ENCODE measurements at regions not wholly inside any gene's neighbourhood (a gene's known extent, or its start where the extent isn't known, plus 50 kb on each side); places are given as distances from the start of the nearest gene placed in this dataset.

DNA sequence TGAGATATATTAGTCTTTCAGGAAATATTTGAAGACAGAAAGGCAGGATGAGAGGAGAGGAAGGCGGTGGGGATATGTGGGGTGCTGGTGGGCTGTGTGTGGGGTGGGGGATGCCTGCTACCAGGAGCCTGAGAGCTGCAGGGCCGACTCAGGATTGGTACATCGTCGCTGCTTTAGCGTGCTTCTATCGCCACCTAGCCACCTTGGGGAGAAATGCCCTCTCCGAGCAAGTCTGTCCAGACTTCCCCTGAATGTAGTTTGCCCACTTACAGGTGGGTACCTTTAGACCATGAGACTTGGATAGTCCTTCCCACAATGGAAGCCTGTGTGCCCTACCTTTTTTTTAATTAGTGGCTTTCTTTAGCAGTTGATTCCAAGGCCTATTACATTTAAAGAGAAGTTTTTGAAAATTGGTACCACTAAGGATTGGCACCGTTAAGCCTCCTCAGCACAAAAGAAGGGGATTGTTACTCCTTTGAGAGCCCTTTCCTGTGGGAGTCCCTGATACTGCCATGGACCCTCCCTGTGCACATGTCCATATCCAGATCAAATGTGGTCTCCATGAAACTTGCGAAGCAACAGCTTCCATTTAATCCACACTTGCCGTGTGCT lies 114.1 kb upstream of the NDUFV2 start:
- in situ Hi-C loops (cut with MboI) (loop anchor here (5.0 kb wide), 1 partner anchor 121 kb away; no protein-coding TSS in a partner anchor), intact Hi-C loops (cut with micrococcal nuclease) (loop anchor here (2.0 to 5.0 kb wide), 2 partner anchors 66 to 291 kb away; no protein-coding TSS in a partner anchor)
- Histone ChIP-seq H3K79me2 (ENCODE audit: control insufficient read depth, insufficient read depth, low read length) (no peaks in the 10 kb centered on the region), H3K9me3 (replicated peaks; ENCODE audit: control insufficient read depth, insufficient read depth, low read depth, low read length) (no peaks in the 10 kb centered on the region), H3K9ac (ENCODE audit: insufficient read depth in 1 of 2, low read depth in 2 of 2, low read length in 2 of 2) (no peak overlapping the region), H2AFZ (ENCODE audit: low read depth, low read length) (peak overlapping the region; percentile 74; the same call in 1 of the 2 replicates), H3K36me3 (ENCODE audit: control insufficient read depth, insufficient read depth, low read length) (no peaks in the 10 kb centered on the region), H3K9me1 (ENCODE audit: control insufficient read depth, insufficient read depth, low read length) (peaks cover 4% of the 10 kb centered on the region), H3K4me3 (no peak overlapping the region), H4K20me1 (replicated peaks; ENCODE audit: control insufficient read depth, insufficient read depth, low read length) (no peaks in the 10 kb centered on the region), H3K4me2 (ENCODE audit: insufficient read depth, low read length) (no peak overlapping the region), H3K27ac (ENCODE audit: extremely low read depth, low read depth, low read length) (no peak overlapping the region), H3K27me3 (ENCODE audit: control insufficient read depth in 2 of 2, insufficient read depth in 2 of 2, low read length in 2 of 2) (no peaks in the 10 kb centered on the region), H3K4me1 (replicated peaks in 1 of 2; ENCODE audit: control insufficient read depth in 2 of 2, insufficient read depth in 2 of 2, low read length in 2 of 2) (peaks cover 14 to 24% of the 10 kb centered on the region in 2 experiments; a peak in 4 of 5 replicates)
- WGBS (ENCODE audit: insufficient coverage, low coverage, missing lambda C conversion rate) = 32% methylated on average over 9 of the region's 10 CpGs
- DNase-seq (ENCODE audit: extremely low read depth in 1 of 4, low spot score in 3 of 4) = peak; percentile 46 to 84 (median 63)
- ATAC-seq = peak; percentile 92
- BruUV-seq (replicated peaks) = no TSS peak
- ChIA-PET CTCF (ENCODE audit: low intra/inter-chr PET ratio) (interaction anchor here (0.5 to 1.9 kb wide), 3 partner anchors 171 to 333 kb away, joined by 3 to 14 read pairs (median 14); no protein-coding TSS in a partner anchor), POLR2A (interaction anchor here (0.6 to 1.8 kb wide), 3 partner anchors 9 to 300 kb away, joined by 3 to 8 read pairs (median 4); no protein-coding TSS in a partner anchor)
- FAIRE-seq = peak; percentile 80
- TF ChIP-seq ETV5 (CRISPR knock-in tag; IDR thresholded peaks at IDR 0.05; ENCODE audit: low read depth) (no peak), SAFB2 (IDR thresholded peaks at IDR 0.05; ENCODE audit: borderline replicate concordance, low read depth, low read length, severe bottlenecking) (no peak), CBX5 (IDR thresholded peaks at IDR 0.05; ENCODE audit: borderline replicate concordance, low read depth) (no peak), RNF219 (CRISPR knock-in tag; IDR thresholded peaks at IDR 0.05) (no peak), STAT5A (IDR thresholded peaks at IDR 0.05; ENCODE audit: borderline replicate concordance, low read length) (no peak), KHSRP (IDR thresholded peaks at IDR 0.05) (no peak), TAF9B (IDR thresholded peaks at IDR 0.05; ENCODE audit: partially characterized antibody) (no peak), NFIX (CRISPR knock-in tag; IDR thresholded peaks at IDR 0.05; ENCODE audit: low read depth) (no peak), ZNF134 (CRISPR knock-in tag; conservative IDR thresholded peaks at IDR 0.05) (no peak), FOXA3 (CRISPR knock-in tag; conservative IDR thresholded peaks at IDR 0.05 in 1 of 2, IDR thresholded peaks at IDR 0.05 in 1 of 2) (no peak), BHLHE40 (IDR thresholded peaks at IDR 0.05; ENCODE audit: low read length) (peak; percentile 30; the same call in 1 of the 2 replicates), MECOM (CRISPR knock-in tag; IDR thresholded peaks at IDR 0.05) (0 out of 2 replicates have a peak, but pooled peaks have one; percentile 10), SOX6 (IDR thresholded peaks at IDR 0.05) (no peak), RBM22 (IDR thresholded peaks at IDR 0.05; ENCODE audit: low read depth, low read length, poor library complexity, severe bottlenecking) (no peak), POLR3G (IDR thresholded peaks at IDR 0.05; ENCODE audit: extremely low read depth, insufficient read length, insufficient replicate concordance) (no peak), ZBTB8A (IDR thresholded peaks at IDR 0.05; ENCODE audit: partially characterized antibody) (no peak)
- TF ChIP-seq, protein P1, sequence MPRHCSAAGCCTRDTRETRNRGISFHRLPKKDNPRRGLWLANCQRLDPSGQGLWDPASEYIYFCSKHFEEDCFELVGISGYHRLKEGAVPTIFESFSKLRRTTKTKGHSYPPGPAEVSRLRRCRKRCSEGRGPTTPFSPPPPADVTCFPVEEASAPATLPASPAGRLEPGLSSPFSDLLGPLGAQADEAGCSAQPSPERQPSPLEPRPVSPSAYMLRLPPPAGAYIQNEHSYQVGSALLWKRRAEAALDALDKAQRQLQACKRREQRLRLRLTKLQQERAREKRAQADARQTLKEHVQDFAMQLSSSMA (CRISPR knock-in tag; IDR thresholded peaks at IDR 0.05) = no peak
- TF ChIP-seq, protein P2, sequence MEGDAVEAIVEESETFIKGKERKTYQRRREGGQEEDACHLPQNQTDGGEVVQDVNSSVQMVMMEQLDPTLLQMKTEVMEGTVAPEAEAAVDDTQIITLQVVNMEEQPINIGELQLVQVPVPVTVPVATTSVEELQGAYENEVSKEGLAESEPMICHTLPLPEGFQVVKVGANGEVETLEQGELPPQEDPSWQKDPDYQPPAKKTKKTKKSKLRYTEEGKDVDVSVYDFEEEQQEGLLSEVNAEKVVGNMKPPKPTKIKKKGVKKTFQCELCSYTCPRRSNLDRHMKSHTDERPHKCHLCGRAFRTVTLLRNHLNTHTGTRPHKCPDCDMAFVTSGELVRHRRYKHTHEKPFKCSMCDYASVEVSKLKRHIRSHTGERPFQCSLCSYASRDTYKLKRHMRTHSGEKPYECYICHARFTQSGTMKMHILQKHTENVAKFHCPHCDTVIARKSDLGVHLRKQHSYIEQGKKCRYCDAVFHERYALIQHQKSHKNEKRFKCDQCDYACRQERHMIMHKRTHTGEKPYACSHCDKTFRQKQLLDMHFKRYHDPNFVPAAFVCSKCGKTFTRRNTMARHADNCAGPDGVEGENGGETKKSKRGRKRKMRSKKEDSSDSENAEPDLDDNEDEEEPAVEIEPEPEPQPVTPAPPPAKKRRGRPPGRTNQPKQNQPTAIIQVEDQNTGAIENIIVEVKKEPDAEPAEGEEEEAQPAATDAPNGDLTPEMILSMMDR (IDR thresholded peaks at IDR 0.05 in 2 of 3, conservative IDR thresholded peaks at IDR 0.05 in 1 of 3; ENCODE audit: insufficient read depth in 2 of 3, low read depth in 1 of 3, low read length in 3 of 3) = peak; percentile 89 to 93 (median 91)

Data from K562 (cell line).